Liver (tissue), 7 donors: ENCODE measurements at regions not wholly inside any gene's neighbourhood (a gene's known extent, or its start where the extent isn't known, plus 50 kb on each side); places are given as distances from the start of the nearest gene placed in this dataset.

Source experiments
- DNase-seq: peaks from one replicate; pipeline ENCODE4 v3.0.0-alpha.2; 2017; ENCODE audit warnings: low spot score
- H3K27ac ChIP-seq, 2 donors: one replicate each; pipeline ENCODE4 v1.7.0; 2013; ENCODE audit warnings: inconsistent platforms in 2 of 2, low read length in 2 of 2, control low read depth in 1 of 2, low read depth in 1 of 2, mild to moderate bottlenecking in 1 of 2
- H3K27me3 ChIP-seq, 4 donors: one replicate each; pipeline versions ENCODE4 v1.6.1 to v1.7.0; 2013; ENCODE audit warnings: low read length in 3 of 4, inconsistent platforms in 1 of 4, mild to moderate bottlenecking in 1 of 4, moderate library complexity in 1 of 4; ENCODE audit not compliant: control insufficient read depth in 4 of 4, insufficient read depth in 4 of 4
- H3K36me3 ChIP-seq, 4 donors: one replicate each; pipeline versions ENCODE4 v1.6.1 to v1.7.0; 2013; ENCODE audit warnings: low read length in 3 of 4, mild to moderate bottlenecking in 3 of 4, low read depth in 1 of 4, moderate library complexity in 1 of 4; ENCODE audit not compliant: control insufficient read depth in 4 of 4, insufficient read depth in 3 of 4
- H3K4me1 ChIP-seq, 4 donors: one replicate each; pipeline versions ENCODE4 v1.6.1 to v1.7.0; 2013; ENCODE audit warnings: low read length in 3 of 4, mild to moderate bottlenecking in 3 of 4, moderate library complexity in 1 of 4; ENCODE audit not compliant: control insufficient read depth in 4 of 4, insufficient read depth in 4 of 4
- H3K4me3 ChIP-seq, 3 donors: one replicate each; pipeline versions ENCODE4 v1.6.1 to v1.7.0; 2013; ENCODE audit warnings: low read length in 3 of 3, control low read depth in 1 of 3, low read depth in 1 of 3, mild to moderate bottlenecking in 1 of 3
- H3K9ac ChIP-seq, 2 donors: one replicate each; pipeline ENCODE4 v1.7.0; 2013; ENCODE audit warnings: low read length in 2 of 2, mild to moderate bottlenecking in 2 of 2, moderate library complexity in 2 of 2, control low read depth in 1 of 2, low read depth in 1 of 2
- H3K9me3 ChIP-seq, 4 donors: one replicate each; pipeline versions ENCODE4 v1.6.1 to v1.7.0; 2013; ENCODE audit warnings: low read length in 3 of 4; ENCODE audit not compliant: control insufficient read depth in 4 of 4
- EGR1 ChIP-seq, 2 donors: IDR thresholded peaks; 2 replicates each; pipeline ENCODE4 v1.6.1; 2016 to 2018; ENCODE audit warnings: antibody characterized with exemption in 2 of 2, low read depth in 2 of 2
- FOXA2 ChIP-seq: IDR thresholded peaks from 2 replicates; pipeline ENCODE4 v1.6.1; 2016; ENCODE audit warnings: antibody characterized with exemption
- HNF4A ChIP-seq, 2 donors: conservative IDR thresholded peaks; 2 replicates each; pipeline ENCODE4 v1.6.1; 2016; ENCODE audit warnings: antibody characterized with exemption in 2 of 2, mild to moderate bottlenecking in 2 of 2
- HNF4G ChIP-seq: IDR thresholded peaks from 2 replicates; pipeline ENCODE4 v1.6.1; 2016; ENCODE audit warnings: antibody characterized with exemption
- JUND ChIP-seq, 2 donors: IDR thresholded peaks; 2 replicates each; pipeline ENCODE4 v1.6.1; 2016; ENCODE audit warnings: antibody characterized with exemption in 2 of 2
- NR2F2 ChIP-seq: IDR thresholded peaks from 2 replicates; pipeline ENCODE4 v1.6.1; 2016; ENCODE audit warnings: antibody characterized with exemption
- RAD21 ChIP-seq, 2 donors: IDR thresholded peaks; 2 replicates each; pipeline ENCODE4 v1.6.1; 2016; ENCODE audit warnings: antibody characterized with exemption in 2 of 2, mild to moderate bottlenecking in 2 of 2
- SP1 ChIP-seq: IDR thresholded peaks from 2 replicates; pipeline ENCODE4 v1.6.1; 2018; ENCODE audit warnings: antibody characterized with exemption, mild to moderate bottlenecking
- TAF1 ChIP-seq: conservative IDR thresholded peaks from 2 replicates; pipeline ENCODE4 v1.6.1; 2016; ENCODE audit warnings: antibody characterized with exemption, mild to moderate bottlenecking
- YY1 ChIP-seq: IDR thresholded peaks from 2 replicates; pipeline ENCODE4 v1.6.1; 2016; ENCODE audit warnings: antibody characterized with exemption, mild to moderate bottlenecking
- WGBS: extraction: QIAGEN DNeasy Blood & Tissue Kit; methylation state at CpG from one replicate; pipeline ENCODE4 v1.1.7; 2013; 5-methylcytosine and 5-hydroxymethylcytosine counted together
- TF ChIP-seq, protein P1 (sequence below): IDR thresholded peaks from 2 replicates; pipeline ENCODE4 v1.6.1; 2016; ENCODE audit warnings: antibody characterized with exemption
- TF ChIP-seq, protein P2 (sequence below): IDR thresholded peaks from 2 replicates; pipeline ENCODE4 v1.6.1; 2016; ENCODE audit warnings: antibody characterized with exemption, mild to moderate bottlenecking
- TF ChIP-seq, protein P3 (sequence below): IDR thresholded peaks from 2 replicates; pipeline ENCODE4 v1.6.1; 2016; ENCODE audit warnings: antibody characterized with exemption
- donor health status: healthy.
- donor health status: healthy.
- donor health status: healthy.
- donor health status: healthy.

DNA sequence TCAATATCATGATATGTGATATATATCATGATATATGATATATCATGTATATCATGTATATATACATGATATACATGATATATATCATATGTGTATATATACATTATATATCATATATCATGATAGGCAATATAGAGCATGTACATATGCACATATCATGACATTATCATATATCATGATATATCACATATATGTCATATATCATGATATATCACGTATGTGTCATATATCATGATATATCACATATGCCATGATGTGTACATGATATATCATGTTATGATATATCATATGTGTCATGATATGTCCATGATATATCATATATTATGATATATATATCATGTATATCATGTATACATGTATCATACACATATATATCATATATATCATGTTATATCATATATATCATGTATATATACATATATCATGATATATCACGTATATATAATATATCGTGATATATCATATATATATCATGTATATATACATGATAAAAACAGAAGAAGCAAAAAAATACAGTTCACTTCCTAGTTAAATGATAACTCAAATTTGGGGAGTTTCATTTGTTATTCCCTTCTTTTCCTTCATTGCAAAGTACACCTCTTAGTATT lies 670.1 kb upstream of the EPHA5 start:
- DNase-seq = no peak
- H3K27me3 ChIP-seq = no peaks in the 10 kb centered on the region
- H3K4me3 ChIP-seq = no peak overlapping the region
- TF ChIP-seq, protein P1, sequence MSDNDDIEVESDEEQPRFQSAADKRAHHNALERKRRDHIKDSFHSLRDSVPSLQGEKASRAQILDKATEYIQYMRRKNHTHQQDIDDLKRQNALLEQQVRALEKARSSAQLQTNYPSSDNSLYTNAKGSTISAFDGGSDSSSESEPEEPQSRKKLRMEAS = no peak
- TF ChIP-seq NR2F2 (no peak), RAD21 (IDR thresholded peaks at IDR 0.05) (no peak), JUND (IDR thresholded peaks at IDR 0.05) (no peak)
- WGBS = 82% methylated on average over 3 of the region's 3 CpGs
- no peaks in the 10 kb centered on the region for H3K4me1 ChIP-seq
- no peak overlapping the region for H3K27ac ChIP-seq
- H3K9ac ChIP-seq = no peak overlapping the region
- H3K9me3 ChIP-seq = no peaks in the 10 kb centered on the region
- no peaks in the 10 kb centered on the region for H3K36me3 ChIP-seq

DNA sequence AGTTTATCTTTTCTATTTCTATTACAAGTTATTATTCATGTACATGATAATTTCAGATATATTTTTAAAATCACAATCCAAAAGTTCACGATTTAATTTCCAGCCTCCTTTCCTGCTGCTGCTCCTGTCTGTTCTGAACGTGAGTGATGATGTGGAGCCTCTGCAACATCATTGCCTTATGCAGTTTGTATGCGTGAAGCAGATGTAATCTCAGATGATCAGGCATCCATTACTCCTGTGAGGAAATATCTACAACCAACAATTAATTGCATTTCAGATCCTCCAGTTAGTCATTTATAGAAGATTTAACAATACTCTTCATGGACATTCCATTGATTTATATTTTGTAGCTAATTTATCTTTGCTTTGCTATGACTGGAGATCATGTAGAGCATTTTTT lies 668.7 kb upstream of the EPHA5 start:
- TF ChIP-seq TAF1 = no peak
- TF ChIP-seq YY1 = no peak
- TF ChIP-seq FOXA2 = no peak
- no peak for TF ChIP-seq RAD21 (IDR thresholded peaks at IDR 0.05)
- TF ChIP-seq EGR1 (IDR thresholded peaks at IDR 0.05; ENCODE audit: low read depth in 2 of 2) = no peak
- TF ChIP-seq, protein P1 = no peak
- no peak for TF ChIP-seq HNF4G
- TF ChIP-seq SP1 = no peak
- TF ChIP-seq HNF4A (conservative IDR thresholded peaks at IDR 0.05) = no peak
- TF ChIP-seq, protein P2, sequence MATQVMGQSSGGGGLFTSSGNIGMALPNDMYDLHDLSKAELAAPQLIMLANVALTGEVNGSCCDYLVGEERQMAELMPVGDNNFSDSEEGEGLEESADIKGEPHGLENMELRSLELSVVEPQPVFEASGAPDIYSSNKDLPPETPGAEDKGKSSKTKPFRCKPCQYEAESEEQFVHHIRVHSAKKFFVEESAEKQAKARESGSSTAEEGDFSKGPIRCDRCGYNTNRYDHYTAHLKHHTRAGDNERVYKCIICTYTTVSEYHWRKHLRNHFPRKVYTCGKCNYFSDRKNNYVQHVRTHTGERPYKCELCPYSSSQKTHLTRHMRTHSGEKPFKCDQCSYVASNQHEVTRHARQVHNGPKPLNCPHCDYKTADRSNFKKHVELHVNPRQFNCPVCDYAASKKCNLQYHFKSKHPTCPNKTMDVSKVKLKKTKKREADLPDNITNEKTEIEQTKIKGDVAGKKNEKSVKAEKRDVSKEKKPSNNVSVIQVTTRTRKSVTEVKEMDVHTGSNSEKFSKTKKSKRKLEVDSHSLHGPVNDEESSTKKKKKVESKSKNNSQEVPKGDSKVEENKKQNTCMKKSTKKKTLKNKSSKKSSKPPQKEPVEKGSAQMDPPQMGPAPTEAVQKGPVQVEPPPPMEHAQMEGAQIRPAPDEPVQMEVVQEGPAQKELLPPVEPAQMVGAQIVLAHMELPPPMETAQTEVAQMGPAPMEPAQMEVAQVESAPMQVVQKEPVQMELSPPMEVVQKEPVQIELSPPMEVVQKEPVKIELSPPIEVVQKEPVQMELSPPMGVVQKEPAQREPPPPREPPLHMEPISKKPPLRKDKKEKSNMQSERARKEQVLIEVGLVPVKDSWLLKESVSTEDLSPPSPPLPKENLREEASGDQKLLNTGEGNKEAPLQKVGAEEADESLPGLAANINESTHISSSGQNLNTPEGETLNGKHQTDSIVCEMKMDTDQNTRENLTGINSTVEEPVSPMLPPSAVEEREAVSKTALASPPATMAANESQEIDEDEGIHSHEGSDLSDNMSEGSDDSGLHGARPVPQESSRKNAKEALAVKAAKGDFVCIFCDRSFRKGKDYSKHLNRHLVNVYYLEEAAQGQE = no peak
- H3K4me1 ChIP-seq = no peaks in the 10 kb centered on the region
- no peaks in the 10 kb centered on the region for H3K9me3 ChIP-seq
- H3K4me3 ChIP-seq = no peak overlapping the region
- H3K9ac ChIP-seq = no peak overlapping the region
- DNase-seq = no peak
- H3K27me3 ChIP-seq = no peaks in the 10 kb centered on the region
- no peak overlapping the region for H3K27ac ChIP-seq
- no peaks in the 10 kb centered on the region for H3K36me3 ChIP-seq
- 77% methylated on average over 3 of the region's 3 CpGs for WGBS

DNA sequence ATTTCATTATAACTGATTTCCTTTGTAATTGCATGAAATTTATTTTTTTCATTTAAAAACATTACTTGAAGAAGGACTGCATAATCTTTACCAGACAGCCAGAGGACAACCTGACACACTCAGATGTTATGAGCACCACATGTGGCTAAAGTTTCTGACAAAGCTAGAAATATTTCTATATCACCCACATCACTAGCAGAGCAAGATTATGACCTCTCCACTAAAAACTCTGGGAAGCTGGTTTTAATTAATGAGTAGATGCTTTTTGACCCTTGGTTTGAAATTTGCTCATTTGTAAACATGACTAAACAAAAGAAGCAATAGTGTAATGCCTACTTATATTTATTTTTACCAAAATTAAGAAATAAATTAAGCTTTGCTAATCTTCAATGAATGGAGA lies 661.5 kb upstream of the EPHA5 start:
- Histone ChIP-seq H3K27ac (no peak overlapping the region), H3K9me3 (no peaks in the 10 kb centered on the region), H3K36me3 (no peaks in the 10 kb centered on the region), H3K4me3 (no peak overlapping the region), H3K9ac (no peak overlapping the region), H3K4me1 (no peaks in the 10 kb centered on the region), H3K27me3 (no peaks in the 10 kb centered on the region)
- DNase-seq = no peak
- TF ChIP-seq, protein P3, sequence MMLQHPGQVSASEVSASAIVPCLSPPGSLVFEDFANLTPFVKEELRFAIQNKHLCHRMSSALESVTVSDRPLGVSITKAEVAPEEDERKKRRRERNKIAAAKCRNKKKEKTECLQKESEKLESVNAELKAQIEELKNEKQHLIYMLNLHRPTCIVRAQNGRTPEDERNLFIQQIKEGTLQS = no peak
- TF ChIP-seq, protein P1 = no peak
- TF ChIP-seq JUND (IDR thresholded peaks at IDR 0.05) = no peak
